ENCODE measurements at regions not wholly inside any gene's neighbourhood (a gene's known extent, or its start where the extent isn't known, plus 50 kb on each side); places are given as distances from the start of the nearest gene placed in this dataset.

- TF ChIP-seq ZNF777 (tag by site-specific recombination; IDR thresholded peaks at IDR 0.05; ENCODE audit: borderline replicate concordance) (no peak), PRDM6 (tag by site-specific recombination; IDR thresholded peaks at IDR 0.05) (no peak), HOXC10 (CRISPR knock-in tag; IDR thresholded peaks at IDR 0.05) (no peak), ZNF692 (tag by site-specific recombination; IDR thresholded peaks at IDR 0.05) (no peak), ZNF530 (tag by site-specific recombination; IDR thresholded peaks at IDR 0.05; ENCODE audit: low read depth) (no peak), ZNF114 (tag by site-specific recombination; IDR thresholded peaks at IDR 0.05) (no peak), WT1 (tag by site-specific recombination; IDR thresholded peaks at IDR 0.05) (no peak), SP7 (tag by site-specific recombination; IDR thresholded peaks at IDR 0.05) (no peak), ZNF18 (tag by site-specific recombination; IDR thresholded peaks at IDR 0.05) (no peak), ZFHX2 (tag by site-specific recombination; conservative IDR thresholded peaks at IDR 0.05) (peak; percentile 91), ZNF521 (tag by site-specific recombination; IDR thresholded peaks at IDR 0.05) (no peak), HOXD13 (CRISPR knock-in tag; IDR thresholded peaks at IDR 0.05; ENCODE audit: borderline replicate concordance) (no peak), ZNF768 (tag by site-specific recombination; IDR thresholded peaks at IDR 0.05) (no peak), ZNF645 (tag by site-specific recombination; IDR thresholded peaks at IDR 0.05) (no peak), ZBTB48 (tag by site-specific recombination; IDR thresholded peaks at IDR 0.05) (no peak), ZNF664 (tag by site-specific recombination; IDR thresholded peaks at IDR 0.05) (peak; percentile 89; the same call in 1 of the 2 replicates), ZNF76 (tag by site-specific recombination; IDR thresholded peaks at IDR 0.05; ENCODE audit: borderline replicate concordance, low read depth) (no peak), ZNF391 (tag by site-specific recombination; IDR thresholded peaks at IDR 0.05; ENCODE audit: borderline replicate concordance, low read depth) (peak; percentile 100)
Measured at GRCh38 chr7:435630-436366, 83.8 kb downstream of the PDGFA start (continued).

- ChIA-PET CTCF (interaction anchor here (0.6 kb wide), 1 partner anchor 262 kb away, joined by 5 read pairs; no protein-coding TSS in a partner anchor), POLR2A (no interaction called here)
- no peak overlapping the region for H3K27ac ChIP-seq (ENCODE audit: extremely low read depth, low read depth, low read length)
Measured at GRCh38 chr7:436367-437128, 83.1 kb downstream of the PDGFA start.

More at GRCh38 chr7:436367-437128, 83.1 kb downstream of the PDGFA start:
- no peaks in the 10 kb centered on the region for H3K9me3 ChIP-seq (ENCODE audit: control insufficient read depth, insufficient read depth, low read depth, low read length)
- H3K4me3 ChIP-seq (ENCODE audit: low read depth, low read length) = no peak overlapping the region
- no peaks in the 10 kb centered on the region for H3K36me3 ChIP-seq (ENCODE audit: control insufficient read depth in 2 of 2, insufficient read depth in 1 of 2, low read length in 2 of 2)
- no peaks in the 10 kb centered on the region for H3K4me1 ChIP-seq (ENCODE audit: control insufficient read depth, insufficient read depth, low read length)
- TF ChIP-seq EGR2 (tag by site-specific recombination; IDR thresholded peaks at IDR 0.05; ENCODE audit: low read depth) = peak; percentile 52; the same call in 1 of the 2 replicates
- TF ChIP-seq ZNF121 (tag by site-specific recombination; IDR thresholded peaks at IDR 0.05) = no peak
- TF ChIP-seq ZIC2 (tag by site-specific recombination; IDR thresholded peaks at IDR 0.05) = peak; percentile 4; the same call in 1 of the 2 replicates
- TF ChIP-seq ZNF112 (tag by site-specific recombination; IDR thresholded peaks at IDR 0.05) = no peak
- no peak for TF ChIP-seq ZNF785 (tag by site-specific recombination; IDR thresholded peaks at IDR 0.05)
- peak; percentile 77 for TF ChIP-seq ZFHX2 (tag by site-specific recombination; conservative IDR thresholded peaks at IDR 0.05)
- TF ChIP-seq PRDM10 (tag by site-specific recombination; IDR thresholded peaks at IDR 0.05) = no peak
- TF ChIP-seq ZNF600 (tag by site-specific recombination; IDR thresholded peaks at IDR 0.05) = no peak

Measured in HEK293 (cell line).